Calu3 (cell line): ENCODE measurements at regions not wholly inside any gene's neighbourhood (a gene's known extent, or its start where the extent isn't known, plus 50 kb on each side); places are given as distances from the start of the nearest gene placed in this dataset.

ENCODE experiments used
- BruUV-seq: library from RNA; stranded (reverse); fragments of 400-500 nt; replicated peaks from 2 replicates; lab custom pipeline; 2021; lab: Mats Ljungman, UMichigan
- CTCF ChIA-PET: fragments of 300-600 bp; sonication (Branson Sonifier 250); formaldehyde crosslinking; loops from one replicate; lab custom pipeline; 2022; ENCODE audit warnings: antibody characterized with exemption; lab: Charles Lee
- DNase-seq: peaks from one replicate; pipeline ENCODE4 v3.0.0; 2022
- H3K27ac Mint-ChIP-seq: one replicate; pipeline ENCODE4 v1.8.0; 2022; ENCODE audit warnings: mixed read lengths; ENCODE audit not compliant: unreplicated experiment
- H3K27me3 Mint-ChIP-seq: one replicate; pipeline ENCODE4 v1.8.0; 2022; ENCODE audit warnings: mixed read lengths; ENCODE audit not compliant: unreplicated experiment
- H3K36me3 Mint-ChIP-seq: one replicate; pipeline ENCODE4 v1.8.0; 2022; ENCODE audit warnings: mild to moderate bottlenecking, moderate library complexity, mixed read lengths; ENCODE audit not compliant: insufficient read depth, unreplicated experiment
- H3K4me1 Mint-ChIP-seq: one replicate; pipeline ENCODE4 v1.8.0; 2022; ENCODE audit warnings: mild to moderate bottlenecking, low read depth, mixed read lengths; ENCODE audit not compliant: unreplicated experiment
- H3K4me3 Mint-ChIP-seq: one replicate; pipeline ENCODE4 v1.8.0; 2022; ENCODE audit warnings: mild to moderate bottlenecking, low read depth, moderate library complexity, mixed read lengths; ENCODE audit not compliant: unreplicated experiment
- H3K9me3 Mint-ChIP-seq: one replicate; pipeline ENCODE4 v1.8.0; 2022; ENCODE audit warnings: low read depth, mixed read lengths; ENCODE audit not compliant: unreplicated experiment
- CTCF ChIP-seq: fragments of 200-600 bp; IDR thresholded peaks from one replicate; pipeline ENCODE4 v1.8.0; 2022; ENCODE audit warnings: antibody characterized with exemption; ENCODE audit not compliant: unreplicated experiment
- intact Hi-C: fragments of 100-400 bp; cut with micrococcal nuclease; formaldehyde crosslinking; loops from one replicate; pipeline ENCODE4 v1.10.0; 2022; ENCODE audit not compliant: unreplicated experiment

DNA sequence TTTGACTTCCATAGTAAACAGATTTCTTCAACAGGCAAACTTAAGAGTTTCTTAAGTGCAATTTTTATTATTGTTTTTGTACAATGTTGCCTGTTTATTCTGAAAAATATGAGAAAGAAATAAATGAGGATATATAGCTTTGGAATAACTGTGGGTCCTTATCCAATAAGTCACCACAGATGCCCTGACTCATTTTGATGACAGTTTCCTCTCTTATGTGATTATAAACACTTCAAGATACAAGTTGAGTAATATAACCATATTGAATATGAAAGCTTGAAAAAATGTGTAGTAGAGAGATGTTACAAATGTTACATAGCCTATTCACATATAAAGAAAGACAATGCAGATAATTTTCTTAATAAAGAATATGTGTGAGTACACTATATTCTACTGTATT is 931.6 kb downstream of the RAPGEF2 start:
- Mint-ChIP-seq H3K4me3 (no peak overlapping the region), H3K36me3 (no peaks in the 10 kb centered on the region), H3K27ac (no peak overlapping the region), H3K4me1 (no peaks in the 10 kb centered on the region), H3K27me3 (no peaks in the 10 kb centered on the region), H3K9me3 (no peaks in the 10 kb centered on the region)
- BruUV-seq: no TSS peak
- intact Hi-C loops: no loop called here
- no peak for DNase-seq
- TF ChIP-seq CTCF: no peak
- CTCF ChIA-PET: no interaction called here

DNA sequence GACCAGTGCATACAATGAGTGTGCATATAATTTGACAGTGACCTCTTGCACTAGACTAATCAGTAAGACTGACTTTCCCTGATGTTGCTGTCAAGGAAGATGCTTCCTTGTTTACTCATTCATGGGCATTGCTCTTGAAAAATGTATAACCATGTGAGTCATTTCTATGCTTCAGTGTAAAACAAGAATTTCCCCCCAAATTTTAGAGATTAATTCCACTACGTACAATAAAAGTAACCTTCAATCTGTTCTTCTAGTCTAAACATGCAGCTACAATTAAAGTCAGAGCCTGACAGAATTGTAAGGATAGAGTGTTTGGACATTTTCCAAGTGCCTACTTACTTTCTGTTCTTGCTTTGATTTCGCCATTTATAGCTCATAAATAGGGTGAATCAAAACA is 935.7 kb downstream of the RAPGEF2 start:
- Mint-ChIP-seq H3K27ac (no peak overlapping the region), H3K27me3 (no peaks in the 10 kb centered on the region), H3K9me3 (no peaks in the 10 kb centered on the region), H3K36me3 (no peaks in the 10 kb centered on the region), H3K4me3 (no peak overlapping the region), H3K4me1 (no peaks in the 10 kb centered on the region)
- CTCF ChIA-PET: no interaction called here
- no peak for DNase-seq
- intact Hi-C loops: no loop called here
- no TSS peak for BruUV-seq
- TF ChIP-seq CTCF: no peak

- CTCF ChIA-PET: no interaction called here
- H3K4me3 Mint-ChIP-seq: no peak overlapping the region
- BruUV-seq: no TSS peak
- intact Hi-C loops: no loop called here
- no peaks in the 10 kb centered on the region for H3K36me3 Mint-ChIP-seq
- H3K4me1 Mint-ChIP-seq: no peaks in the 10 kb centered on the region
- H3K27ac Mint-ChIP-seq: no peak overlapping the region
- no peak for DNase-seq
- TF ChIP-seq CTCF: no peak
- no peaks in the 10 kb centered on the region for H3K9me3 Mint-ChIP-seq
- H3K27me3 Mint-ChIP-seq: no peaks in the 10 kb centered on the region
Observed at GRCh38 chr4:160044693-160045092, 941.8 kb downstream of the RAPGEF2 start.

- Mint-ChIP-seq H3K36me3 (no peaks in the 10 kb centered on the region), H3K4me3 (no peak overlapping the region), H3K4me1 (no peaks in the 10 kb centered on the region), H3K27ac (no peak overlapping the region), H3K9me3 (peaks cover 3% of the 10 kb centered on the region), H3K27me3 (no peaks in the 10 kb centered on the region)
- CTCF ChIA-PET: no interaction called here
- no TSS peak for BruUV-seq
- no peak for TF ChIP-seq CTCF
- DNase-seq: no peak
- intact Hi-C loops: no loop called here
Observed at GRCh38 chr4:160082432-160083207, 979.7 kb downstream of the RAPGEF2 start.
